A673 (cell line): ENCODE measurements at regions not wholly inside any gene's neighbourhood (a gene's known extent, or its start where the extent isn't known, plus 50 kb on each side); places are given as distances from the start of the nearest gene placed in this dataset.

Experiments used
- BruUV-seq: library from RNA; stranded (reverse); fragments of 400-500 nt; replicated peaks from 2 replicates; lab custom pipeline; 2021; lab: Mats Ljungman, UMichigan
- CTCF ChIA-PET: fragments of 300-600 bp; sonication (Branson Sonifier 250); formaldehyde crosslinking; loops from one replicate; lab custom pipeline; 2022; ENCODE audit warnings: antibody characterized with exemption; lab: Charles Lee
- POLR2A ChIA-PET: fragments of 300-600 bp; sonication (Branson Sonifier 250); formaldehyde crosslinking; loops from one replicate; lab custom pipeline; 2022; ENCODE audit warnings: antibody characterized with exemption; ENCODE audit not compliant: low non-redundant PET; lab: Charles Lee
- DNase-seq: peaks from one replicate; pipeline ENCODE4 v3.0.0-alpha.2; 2015; ENCODE audit warnings: low spot score
- H3K27ac ChIP-seq: fragments of 200-600 bp; sonication (generic); 2 replicates; pipeline ENCODE4 v1.5.1; 2016; ENCODE audit warnings: mixed run types, low read depth, mild to moderate bottlenecking, mixed read lengths, antibody characterized with exemption, low read length; ENCODE audit not compliant: poor library complexity, severe bottlenecking
- H3K27me3 ChIP-seq: fragments of 200-600 bp; sonication (generic); replicated peaks from 2 replicates; pipeline ENCODE4 v1.6.1; 2017; ENCODE audit warnings: mixed run types, low read depth, mild to moderate bottlenecking, mixed read lengths, antibody characterized with exemption, low read length; ENCODE audit not compliant: insufficient read depth, poor library complexity
- H3K36me3 ChIP-seq: fragments of 200-600 bp; sonication (generic); 2 replicates; pipeline ENCODE4 v1.6.1; 2016; ENCODE audit warnings: mixed run types, mild to moderate bottlenecking, mixed read lengths, antibody characterized with exemption, low read length; ENCODE audit not compliant: insufficient read depth, poor library complexity, severe bottlenecking
- H3K4me1 ChIP-seq: fragments of 200-600 bp; sonication (generic); 2 replicates; pipeline ENCODE4 v1.6.1; 2017; ENCODE audit warnings: mixed run types, mild to moderate bottlenecking, mixed read lengths, antibody characterized with exemption, low read length; ENCODE audit not compliant: insufficient read depth, poor library complexity, severe bottlenecking
- H3K4me3 ChIP-seq: fragments of 200-600 bp; sonication (generic); 2 replicates; pipeline ENCODE4 v1.5.1; 2016; ENCODE audit warnings: low read depth, mixed run types, mild to moderate bottlenecking, mixed read lengths, low read length; ENCODE audit not compliant: poor library complexity, severe bottlenecking
- H3K9me3 ChIP-seq: fragments of 200-600 bp; sonication (generic); 2 replicates; pipeline ENCODE4 v1.6.1; 2016; ENCODE audit warnings: mixed run types, low read depth, mild to moderate bottlenecking, mixed read lengths, antibody characterized with exemption, low read length; ENCODE audit not compliant: poor library complexity, severe bottlenecking
- EZH2 ChIP-seq: fragments of 200-600 bp; sonication (generic); IDR thresholded peaks from 2 replicates; pipeline ENCODE4 v1.6.1; 2017; ENCODE audit warnings: borderline replicate concordance, low read depth, mild to moderate bottlenecking, mixed read lengths, antibody characterized with exemption, low read length; ENCODE audit not compliant: poor library complexity, severe bottlenecking
- intact Hi-C: fragments of 100-400 bp; cut with micrococcal nuclease; formaldehyde crosslinking; loops from one replicate; pipeline ENCODE4 v1.10.0; 2022; ENCODE audit not compliant: unreplicated experiment
- TF ChIP-seq, protein P1 (sequence below): fragments of 300-800, 200-600 bp; sonication (generic); conservative IDR thresholded peaks from 2 replicates; pipeline ENCODE4 v1.5.1; 2017; ENCODE audit warnings: low read depth, mild to moderate bottlenecking, antibody characterized with exemption, low read length, moderate library complexity, mixed read lengths

DNA sequence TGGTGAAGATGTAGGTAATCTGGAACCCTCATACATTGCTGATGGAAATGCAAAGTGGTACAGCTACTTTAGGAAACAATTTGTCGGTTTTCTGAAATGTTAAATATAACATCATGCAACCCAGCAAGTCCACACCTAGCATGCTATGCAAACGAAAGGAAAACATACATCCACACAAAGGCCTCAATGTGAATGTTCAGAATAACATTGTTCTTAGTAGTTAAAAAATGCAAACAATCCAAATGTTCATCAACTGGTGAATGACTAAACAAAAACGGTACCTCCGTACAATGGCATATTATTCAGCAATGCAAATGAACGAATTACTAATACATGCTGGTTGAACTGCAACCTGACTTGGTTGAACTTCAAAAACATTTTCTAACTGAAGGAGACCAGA is 423.3 kb upstream of the THRB start:
- no TSS peak for BruUV-seq
- no peaks in the 10 kb centered on the region for H3K36me3 ChIP-seq
- H3K9me3 ChIP-seq: no peaks in the 10 kb centered on the region
- no peaks in the 10 kb centered on the region for H3K27me3 ChIP-seq
- no peak overlapping the region for H3K27ac ChIP-seq
- ChIA-PET POLR2A (no interaction called here), CTCF (no interaction called here)
- H3K4me3 ChIP-seq: no peak overlapping the region
- intact Hi-C loops: no loop called here
- TF ChIP-seq, protein P1, sequence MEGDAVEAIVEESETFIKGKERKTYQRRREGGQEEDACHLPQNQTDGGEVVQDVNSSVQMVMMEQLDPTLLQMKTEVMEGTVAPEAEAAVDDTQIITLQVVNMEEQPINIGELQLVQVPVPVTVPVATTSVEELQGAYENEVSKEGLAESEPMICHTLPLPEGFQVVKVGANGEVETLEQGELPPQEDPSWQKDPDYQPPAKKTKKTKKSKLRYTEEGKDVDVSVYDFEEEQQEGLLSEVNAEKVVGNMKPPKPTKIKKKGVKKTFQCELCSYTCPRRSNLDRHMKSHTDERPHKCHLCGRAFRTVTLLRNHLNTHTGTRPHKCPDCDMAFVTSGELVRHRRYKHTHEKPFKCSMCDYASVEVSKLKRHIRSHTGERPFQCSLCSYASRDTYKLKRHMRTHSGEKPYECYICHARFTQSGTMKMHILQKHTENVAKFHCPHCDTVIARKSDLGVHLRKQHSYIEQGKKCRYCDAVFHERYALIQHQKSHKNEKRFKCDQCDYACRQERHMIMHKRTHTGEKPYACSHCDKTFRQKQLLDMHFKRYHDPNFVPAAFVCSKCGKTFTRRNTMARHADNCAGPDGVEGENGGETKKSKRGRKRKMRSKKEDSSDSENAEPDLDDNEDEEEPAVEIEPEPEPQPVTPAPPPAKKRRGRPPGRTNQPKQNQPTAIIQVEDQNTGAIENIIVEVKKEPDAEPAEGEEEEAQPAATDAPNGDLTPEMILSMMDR: no peak
- no peak for TF ChIP-seq EZH2
- DNase-seq: no peak
- no peaks in the 10 kb centered on the region for H3K4me1 ChIP-seq

DNA sequence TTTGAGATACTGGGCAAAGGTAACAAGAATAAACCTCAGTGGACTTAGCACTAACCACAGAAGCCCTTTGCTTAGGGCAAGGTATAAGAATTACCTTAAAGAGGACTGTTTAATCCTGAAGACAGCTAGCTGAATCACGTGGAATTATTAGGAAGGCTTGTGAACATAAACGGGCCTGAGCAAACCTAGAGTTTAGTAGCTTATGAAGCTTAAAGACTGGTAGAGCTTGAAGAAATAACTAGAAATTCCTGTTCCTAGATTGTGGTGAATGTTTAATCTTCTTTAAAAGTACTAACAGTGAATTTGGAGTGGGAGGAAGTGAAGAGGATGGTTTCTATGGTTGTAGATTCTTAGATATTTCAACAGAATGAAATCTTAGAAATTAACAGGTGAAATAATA is 428.9 kb upstream of the THRB start:
- no peak overlapping the region for H3K4me3 ChIP-seq
- no peak for DNase-seq
- TF ChIP-seq, protein P1: no peak
- no peak for TF ChIP-seq EZH2
- POLR2A ChIA-PET: no interaction called here
- CTCF ChIA-PET: no interaction called here
- intact Hi-C loops: no loop called here
- peaks cover 15% of the 10 kb centered on the region for H3K27me3 ChIP-seq
- no peaks in the 10 kb centered on the region for H3K36me3 ChIP-seq
- BruUV-seq: no TSS peak
- H3K9me3 ChIP-seq: no peaks in the 10 kb centered on the region
- H3K27ac ChIP-seq: no peak overlapping the region
- H3K4me1 ChIP-seq: no peaks in the 10 kb centered on the region

DNA sequence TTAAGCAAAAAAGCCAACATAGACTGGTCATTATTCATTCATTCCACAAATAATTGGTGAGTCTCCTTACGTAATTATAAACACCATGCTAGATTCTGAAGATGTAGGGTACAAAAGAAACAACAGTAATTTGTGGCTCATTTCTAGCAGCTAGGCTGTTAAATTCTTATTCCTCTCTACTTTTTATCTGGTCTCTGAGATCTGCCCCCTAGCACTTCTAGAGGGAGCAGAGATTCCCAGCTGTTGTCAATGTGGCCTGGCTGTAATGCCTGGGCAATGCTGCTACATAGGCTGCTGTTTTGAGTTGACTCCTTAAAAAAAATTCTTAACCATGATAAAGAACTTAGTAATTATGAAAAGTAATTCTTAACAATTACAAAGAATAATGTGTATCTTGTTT is 434.9 kb upstream of the THRB start:
- POLR2A ChIA-PET: no interaction called here
- H3K27me3 ChIP-seq: peaks cover 23% of the 10 kb centered on the region
- TF ChIP-seq, protein P1: no peak
- no peak for TF ChIP-seq EZH2
- no TSS peak for BruUV-seq
- H3K9me3 ChIP-seq: no peaks in the 10 kb centered on the region
- no peak overlapping the region for H3K27ac ChIP-seq
- no peak overlapping the region for H3K4me3 ChIP-seq
- DNase-seq: no peak
- CTCF ChIA-PET: no interaction called here
- no peaks in the 10 kb centered on the region for H3K4me1 ChIP-seq
- no peaks in the 10 kb centered on the region for H3K36me3 ChIP-seq
- intact Hi-C loops: no loop called here
